ENCODE measurements at regions not wholly inside any gene's neighbourhood (a gene's known extent, or its start where the extent isn't known, plus 50 kb on each side); places are given as distances from the start of the nearest gene placed in this dataset.

DNA sequence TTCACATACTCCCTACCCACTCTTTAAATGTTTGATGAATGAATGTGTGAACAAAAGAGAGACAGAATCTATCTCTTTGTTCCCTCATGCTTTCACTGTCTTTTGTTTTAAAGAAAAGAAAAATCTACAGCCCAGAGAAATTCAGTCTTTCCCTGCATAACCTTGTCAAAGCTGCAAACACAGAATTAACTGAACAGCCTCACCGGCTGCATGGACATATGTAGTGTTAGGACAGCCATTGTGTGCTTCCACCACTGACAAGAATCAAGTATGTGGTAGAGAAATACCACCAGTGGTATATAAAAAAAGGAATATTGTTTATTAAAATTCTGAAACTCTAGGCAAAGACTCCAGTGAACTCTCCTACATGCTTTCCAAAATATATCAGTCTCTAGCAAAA is 348.4 kb upstream of the NBEA start:
- TF ChIP-seq, protein P1, sequence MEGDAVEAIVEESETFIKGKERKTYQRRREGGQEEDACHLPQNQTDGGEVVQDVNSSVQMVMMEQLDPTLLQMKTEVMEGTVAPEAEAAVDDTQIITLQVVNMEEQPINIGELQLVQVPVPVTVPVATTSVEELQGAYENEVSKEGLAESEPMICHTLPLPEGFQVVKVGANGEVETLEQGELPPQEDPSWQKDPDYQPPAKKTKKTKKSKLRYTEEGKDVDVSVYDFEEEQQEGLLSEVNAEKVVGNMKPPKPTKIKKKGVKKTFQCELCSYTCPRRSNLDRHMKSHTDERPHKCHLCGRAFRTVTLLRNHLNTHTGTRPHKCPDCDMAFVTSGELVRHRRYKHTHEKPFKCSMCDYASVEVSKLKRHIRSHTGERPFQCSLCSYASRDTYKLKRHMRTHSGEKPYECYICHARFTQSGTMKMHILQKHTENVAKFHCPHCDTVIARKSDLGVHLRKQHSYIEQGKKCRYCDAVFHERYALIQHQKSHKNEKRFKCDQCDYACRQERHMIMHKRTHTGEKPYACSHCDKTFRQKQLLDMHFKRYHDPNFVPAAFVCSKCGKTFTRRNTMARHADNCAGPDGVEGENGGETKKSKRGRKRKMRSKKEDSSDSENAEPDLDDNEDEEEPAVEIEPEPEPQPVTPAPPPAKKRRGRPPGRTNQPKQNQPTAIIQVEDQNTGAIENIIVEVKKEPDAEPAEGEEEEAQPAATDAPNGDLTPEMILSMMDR (IDR thresholded peaks at IDR 0.05 in 2 of 3, conservative IDR thresholded peaks at IDR 0.05 in 1 of 3; ENCODE audit: borderline replicate concordance in 1 of 3, insufficient read depth in 1 of 3, low read depth in 2 of 3, low read length in 2 of 3): no peak
- no peak for TF ChIP-seq EZH2 (IDR thresholded peaks at IDR 0.05)
- TF ChIP-seq CEBPB (IDR thresholded peaks at IDR 0.05; ENCODE audit: low read depth): no peak
- TF ChIP-seq EZH2phosphoT487 (IDR thresholded peaks at IDR 0.05; ENCODE audit: borderline replicate concordance): no peak
- TF ChIP-seq, protein P2, sequence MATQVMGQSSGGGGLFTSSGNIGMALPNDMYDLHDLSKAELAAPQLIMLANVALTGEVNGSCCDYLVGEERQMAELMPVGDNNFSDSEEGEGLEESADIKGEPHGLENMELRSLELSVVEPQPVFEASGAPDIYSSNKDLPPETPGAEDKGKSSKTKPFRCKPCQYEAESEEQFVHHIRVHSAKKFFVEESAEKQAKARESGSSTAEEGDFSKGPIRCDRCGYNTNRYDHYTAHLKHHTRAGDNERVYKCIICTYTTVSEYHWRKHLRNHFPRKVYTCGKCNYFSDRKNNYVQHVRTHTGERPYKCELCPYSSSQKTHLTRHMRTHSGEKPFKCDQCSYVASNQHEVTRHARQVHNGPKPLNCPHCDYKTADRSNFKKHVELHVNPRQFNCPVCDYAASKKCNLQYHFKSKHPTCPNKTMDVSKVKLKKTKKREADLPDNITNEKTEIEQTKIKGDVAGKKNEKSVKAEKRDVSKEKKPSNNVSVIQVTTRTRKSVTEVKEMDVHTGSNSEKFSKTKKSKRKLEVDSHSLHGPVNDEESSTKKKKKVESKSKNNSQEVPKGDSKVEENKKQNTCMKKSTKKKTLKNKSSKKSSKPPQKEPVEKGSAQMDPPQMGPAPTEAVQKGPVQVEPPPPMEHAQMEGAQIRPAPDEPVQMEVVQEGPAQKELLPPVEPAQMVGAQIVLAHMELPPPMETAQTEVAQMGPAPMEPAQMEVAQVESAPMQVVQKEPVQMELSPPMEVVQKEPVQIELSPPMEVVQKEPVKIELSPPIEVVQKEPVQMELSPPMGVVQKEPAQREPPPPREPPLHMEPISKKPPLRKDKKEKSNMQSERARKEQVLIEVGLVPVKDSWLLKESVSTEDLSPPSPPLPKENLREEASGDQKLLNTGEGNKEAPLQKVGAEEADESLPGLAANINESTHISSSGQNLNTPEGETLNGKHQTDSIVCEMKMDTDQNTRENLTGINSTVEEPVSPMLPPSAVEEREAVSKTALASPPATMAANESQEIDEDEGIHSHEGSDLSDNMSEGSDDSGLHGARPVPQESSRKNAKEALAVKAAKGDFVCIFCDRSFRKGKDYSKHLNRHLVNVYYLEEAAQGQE (IDR thresholded peaks at IDR 0.05; ENCODE audit: low read depth): no peak
- no peak for TF ChIP-seq JUND (IDR thresholded peaks at IDR 0.05)
- TF ChIP-seq POLR2A (IDR thresholded peaks at IDR 0.05; ENCODE audit: borderline replicate concordance, extremely low read depth, insufficient read depth, insufficient read length): no peak
- TF ChIP-seq RAD21 (IDR thresholded peaks at IDR 0.05; ENCODE audit: low read depth): no peak
- TF ChIP-seq ZNF274 (IDR thresholded peaks at IDR 0.05; ENCODE audit: low read depth, low read length): no peak
- no peak for TF ChIP-seq CBX3 (IDR thresholded peaks at IDR 0.05; ENCODE audit: low read depth)
- TF ChIP-seq FOSL1 (IDR thresholded peaks at IDR 0.05; ENCODE audit: low read depth): no peak
- TF ChIP-seq POLR2AphosphoS5 (IDR thresholded peaks at IDR 0.05; ENCODE audit: low read depth, low read length): no peak
